ENCODE measurements at regions not wholly inside any gene's neighbourhood (a gene's known extent, or its start where the extent isn't known, plus 50 kb on each side); places are given as distances from the start of the nearest gene placed in this dataset.

DNA sequence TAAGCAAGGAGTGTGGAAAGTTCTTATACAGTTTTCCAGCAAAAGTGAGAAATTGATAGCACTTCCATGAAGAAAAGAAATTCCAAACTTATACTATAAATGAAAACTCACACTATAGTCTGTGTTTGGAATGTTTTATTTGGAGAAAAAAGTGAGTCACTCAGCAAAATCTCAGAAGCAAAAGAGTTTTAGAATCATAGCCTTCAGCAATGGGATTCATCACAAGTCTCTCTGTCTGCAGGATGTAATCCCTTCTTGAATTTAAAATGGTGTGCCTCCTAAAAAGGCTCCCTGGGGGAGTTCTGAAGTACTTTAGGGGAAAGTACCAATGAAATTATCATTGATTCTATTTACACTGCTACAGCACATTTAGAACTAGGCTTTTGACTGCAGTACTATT lies 756.4 kb downstream of the XPNPEP1 start:
- Histone ChIP-seq H3K4ac (ENCODE audit: low read depth, low read length) (no peak overlapping the region), H3K4me1 (ENCODE audit: control insufficient read depth, insufficient read depth, low read length) (no peaks in the 10 kb centered on the region; the same call in 1 of the 2 replicates), H4K5ac (ENCODE audit: low read depth, low read length) (no peak overlapping the region), H2BK5ac (ENCODE audit: low read depth, low read length, poor library complexity, severe bottlenecking) (no peak overlapping the region), H2BK120ac (ENCODE audit: low read depth, low read length) (no peak overlapping the region), H3K56ac (ENCODE audit: extremely low read depth, insufficient read depth, low read length) (no peak overlapping the region), H2AK5ac (ENCODE audit: low read depth, low read length) (no peak overlapping the region), H3K27me3 (ENCODE audit: control insufficient read depth, insufficient read depth, low read length) (no peaks in the 10 kb centered on the region), H3K9me3 (ENCODE audit: control insufficient read depth, insufficient read depth, low read length) (no peaks in the 10 kb centered on the region), H3K36me3 (ENCODE audit: control insufficient read depth, insufficient read depth, low read length) (no peaks in the 10 kb centered on the region), H4K8ac (ENCODE audit: low read depth in 2 of 2, low read length in 2 of 2) (no peak overlapping the region), H3K23ac (ENCODE audit: low read depth, low read length) (no peak overlapping the region), H3K9me1 (ENCODE audit: insufficient read depth, low read length) (no peaks in the 10 kb centered on the region), H3K4me3 (ENCODE audit: insufficient read depth, low read depth, low read length) (no peak overlapping the region), H3K27ac (ENCODE audit: insufficient read depth, low read length) (no peak overlapping the region), H2AFZ (replicated peaks; ENCODE audit: low read length, poor library complexity) (no peak overlapping the region), H2BK20ac (ENCODE audit: low read depth, low read length) (no peak overlapping the region), H3K18ac (ENCODE audit: low read depth, low read length) (no peak overlapping the region), H2AK9ac (replicated peaks; ENCODE audit: low read depth, low read length, poor library complexity) (no peak overlapping the region), H3K14ac (replicated peaks; ENCODE audit: low read depth, low read length) (no peak overlapping the region), H3K79me1 (ENCODE audit: low read depth in 1 of 2, low read length in 2 of 2) (no peaks in the 10 kb centered on the region), H3K4me2 (ENCODE audit: low read depth, low read length) (no peak overlapping the region), H4K20me1 (ENCODE audit: insufficient read depth, low read length) (no peaks in the 10 kb centered on the region), H2BK15ac (ENCODE audit: low read depth, low read length) (no peak overlapping the region), H4K91ac (ENCODE audit: insufficient read depth, low read depth, low read length) (no peak overlapping the region), H3K9ac (ENCODE audit: low read depth, low read length) (no peak overlapping the region)
- in situ Hi-C loops (cut with MboI; ENCODE audit: low sequenced_read_pairs) (no loop called here), intact Hi-C loops (cut with micrococcal nuclease) (no loop called here), dilution Hi-C loops (cut with HindIII; ENCODE audit: low sequenced_read_pairs, unreplicated experiment) (no loop called here)
- DNase-seq (peak; percentile 51), ATAC-seq (ENCODE audit: low read depth) (peak; percentile 95)
- ChIA-PET POLR2A (ENCODE audit: unreplicated experiment) (no interaction called here), CTCF (interaction anchor here (0.7 kb wide), 1 partner anchor 892 kb away, joined by 3 read pairs; no protein-coding TSS in a partner anchor)
- TF ChIP-seq POLR2A (IDR thresholded peaks at IDR 0.05; ENCODE audit: low read depth, low read length) = no peak
- no peak for TF ChIP-seq MAZ (IDR thresholded peaks at IDR 0.05; ENCODE audit: borderline replicate concordance, low read depth, low read length)
- no peak for TF ChIP-seq RFX5 (IDR thresholded peaks at IDR 0.05; ENCODE audit: low read depth, low read length)
- TF ChIP-seq MAFK (IDR thresholded peaks at IDR 0.05; ENCODE audit: low read depth, low read length) = peak; percentile 77
- no peak for TF ChIP-seq CHD1 (IDR thresholded peaks at IDR 0.05; ENCODE audit: low read depth, low read length)
- TF ChIP-seq CEBPB (IDR thresholded peaks at IDR 0.05; ENCODE audit: low read depth, low read length) = no peak
- BruUV-seq (replicated peaks) = no TSS peak

Data from IMR-90 (cell line).